Bronchial epithelial cell (primary cell): ENCODE measurements at regions not wholly inside any gene's neighbourhood (a gene's known extent, or its start where the extent isn't known, plus 50 kb on each side); places are given as distances from the start of the nearest gene placed in this dataset.

ENCODE experiments used
- DNase-seq: peaks from one replicate; pipeline ENCODE4 v3.0.0-alpha.2; 2010; ENCODE audit warnings: low read depth
- FAIRE-seq: peaks from 2 replicates; lab custom pipeline; 2011; peaks lifted over from hg19 to GRCh38; lab: Jason Lieb, UNC
- H3K27me3 ChIP-seq: 2 replicates; pipeline ENCODE4 v1.5.1; 2011; ENCODE audit warnings: low read length; ENCODE audit not compliant: control insufficient read depth, insufficient read depth
- H3K36me3 ChIP-seq: 2 replicates; pipeline ENCODE4 v1.5.1; 2011; ENCODE audit warnings: low read length; ENCODE audit not compliant: control insufficient read depth, insufficient read depth
- H3K4me3 ChIP-seq: 2 replicates; pipeline ENCODE4 v1.5.1; 2011; ENCODE audit warnings: mild to moderate bottlenecking, low read depth, low read length, control low read depth
- TF ChIP-seq, protein P1 (sequence below): IDR thresholded peaks from 2 replicates; pipeline ENCODE4 v1.5.1; 2011; ENCODE audit warnings: mild to moderate bottlenecking, moderate library complexity, low read length, control low read depth, inconsistent platforms; ENCODE audit not compliant: insufficient read depth, severe bottlenecking

DNA sequence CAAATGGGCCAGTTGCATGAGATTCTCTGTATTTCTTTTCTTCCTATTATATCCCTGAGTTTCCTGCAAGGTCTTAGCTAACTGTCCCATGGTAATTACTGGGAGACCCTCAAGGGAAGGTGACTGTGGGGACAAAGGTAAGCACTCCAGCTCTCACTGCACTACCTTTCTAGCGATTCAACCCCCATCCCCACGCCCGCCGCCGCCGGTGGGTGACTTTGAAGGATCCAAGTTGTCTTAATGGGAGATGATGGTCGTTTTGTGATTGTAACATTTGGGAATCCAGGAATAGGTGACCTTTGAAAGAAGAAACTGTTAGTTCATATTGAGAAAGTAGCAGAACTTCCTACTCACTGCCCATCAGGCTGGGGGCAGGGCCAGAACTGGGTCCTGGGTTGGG is 265.5 kb downstream of the LRFN2 start:
- FAIRE-seq (no peak), DNase-seq (no peak)
- H3K36me3 ChIP-seq, result no peaks in the 10 kb centered on the region
- no peak overlapping the region for H3K4me3 ChIP-seq
- no peaks in the 10 kb centered on the region for H3K27me3 ChIP-seq
- TF ChIP-seq, protein P1, sequence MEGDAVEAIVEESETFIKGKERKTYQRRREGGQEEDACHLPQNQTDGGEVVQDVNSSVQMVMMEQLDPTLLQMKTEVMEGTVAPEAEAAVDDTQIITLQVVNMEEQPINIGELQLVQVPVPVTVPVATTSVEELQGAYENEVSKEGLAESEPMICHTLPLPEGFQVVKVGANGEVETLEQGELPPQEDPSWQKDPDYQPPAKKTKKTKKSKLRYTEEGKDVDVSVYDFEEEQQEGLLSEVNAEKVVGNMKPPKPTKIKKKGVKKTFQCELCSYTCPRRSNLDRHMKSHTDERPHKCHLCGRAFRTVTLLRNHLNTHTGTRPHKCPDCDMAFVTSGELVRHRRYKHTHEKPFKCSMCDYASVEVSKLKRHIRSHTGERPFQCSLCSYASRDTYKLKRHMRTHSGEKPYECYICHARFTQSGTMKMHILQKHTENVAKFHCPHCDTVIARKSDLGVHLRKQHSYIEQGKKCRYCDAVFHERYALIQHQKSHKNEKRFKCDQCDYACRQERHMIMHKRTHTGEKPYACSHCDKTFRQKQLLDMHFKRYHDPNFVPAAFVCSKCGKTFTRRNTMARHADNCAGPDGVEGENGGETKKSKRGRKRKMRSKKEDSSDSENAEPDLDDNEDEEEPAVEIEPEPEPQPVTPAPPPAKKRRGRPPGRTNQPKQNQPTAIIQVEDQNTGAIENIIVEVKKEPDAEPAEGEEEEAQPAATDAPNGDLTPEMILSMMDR, result no peak

DNA sequence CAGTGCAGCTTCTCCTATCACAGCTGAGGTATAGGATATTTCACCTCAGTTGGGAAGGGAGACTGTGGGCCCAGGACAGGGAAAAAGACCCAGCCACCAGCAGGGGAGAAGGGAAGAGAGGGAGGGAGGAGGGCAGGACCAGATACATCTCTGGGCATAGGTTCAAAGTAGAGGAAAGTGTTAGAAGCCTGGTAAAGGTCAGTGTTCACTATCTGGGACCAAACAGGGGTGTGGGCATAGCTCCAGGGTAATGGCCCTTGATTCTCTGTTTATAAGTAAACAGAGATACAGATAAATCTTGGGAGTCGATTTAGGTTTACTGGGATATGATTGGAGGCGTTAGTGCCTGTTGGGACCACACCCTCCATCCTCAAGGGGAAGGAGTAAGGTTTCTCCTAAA is 266.2 kb downstream of the LRFN2 start:
- no peak for FAIRE-seq
- Histone ChIP-seq H3K4me3 (no peak overlapping the region), H3K36me3 (no peaks in the 10 kb centered on the region), H3K27me3 (no peaks in the 10 kb centered on the region)
- TF ChIP-seq, protein P1, result no peak
- DNase-seq, result no peak

DNA sequence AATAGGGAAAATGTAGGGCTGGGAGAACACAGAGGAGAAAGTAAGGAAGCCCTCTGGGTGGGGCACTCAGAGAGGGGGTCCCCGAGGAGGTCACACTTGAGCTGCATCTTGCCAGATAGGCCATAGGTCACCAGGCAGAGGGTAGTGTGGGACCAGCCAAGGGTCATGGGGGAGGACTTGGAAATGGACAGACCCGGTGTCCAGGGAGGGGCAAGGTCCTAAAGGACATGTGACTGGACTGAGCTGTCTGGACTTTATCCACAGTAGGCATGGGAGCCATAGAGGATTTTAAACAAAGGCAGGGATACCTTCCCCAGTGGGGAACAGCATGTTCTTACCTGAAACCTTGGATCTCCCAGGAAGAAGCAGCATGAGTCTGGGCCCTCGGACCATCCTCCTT is 266.7 kb downstream of the LRFN2 start:
- Histone ChIP-seq H3K4me3 (no peak overlapping the region), H3K27me3 (no peaks in the 10 kb centered on the region), H3K36me3 (no peaks in the 10 kb centered on the region)
- FAIRE-seq, result no peak
- DNase-seq, result no peak
- TF ChIP-seq, protein P1, result no peak

DNA sequence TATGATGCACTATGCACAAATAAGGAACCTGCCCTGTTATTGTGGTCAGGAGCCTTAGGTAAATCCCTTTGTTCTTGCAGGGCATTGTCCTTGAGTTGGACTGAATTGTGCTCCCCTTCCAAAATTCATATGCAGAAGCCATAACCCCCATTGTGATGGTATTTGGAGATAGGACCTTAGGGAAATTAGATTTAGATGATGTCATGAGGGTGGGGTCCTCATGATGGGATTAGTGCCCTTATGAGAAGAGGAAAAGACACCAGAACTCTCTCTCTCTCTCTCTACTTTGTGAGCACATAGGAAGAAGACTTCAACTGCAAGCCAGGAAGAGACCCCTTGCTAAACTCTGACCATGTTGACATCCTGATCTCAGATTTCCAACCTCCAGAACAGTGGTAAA is 268.0 kb downstream of the LRFN2 start:
- Histone ChIP-seq H3K27me3 (no peaks in the 10 kb centered on the region), H3K4me3 (no peak overlapping the region), H3K36me3 (no peaks in the 10 kb centered on the region)
- DNase-seq, result no peak
- TF ChIP-seq, protein P1, result no peak
- FAIRE-seq, result no peak

DNA sequence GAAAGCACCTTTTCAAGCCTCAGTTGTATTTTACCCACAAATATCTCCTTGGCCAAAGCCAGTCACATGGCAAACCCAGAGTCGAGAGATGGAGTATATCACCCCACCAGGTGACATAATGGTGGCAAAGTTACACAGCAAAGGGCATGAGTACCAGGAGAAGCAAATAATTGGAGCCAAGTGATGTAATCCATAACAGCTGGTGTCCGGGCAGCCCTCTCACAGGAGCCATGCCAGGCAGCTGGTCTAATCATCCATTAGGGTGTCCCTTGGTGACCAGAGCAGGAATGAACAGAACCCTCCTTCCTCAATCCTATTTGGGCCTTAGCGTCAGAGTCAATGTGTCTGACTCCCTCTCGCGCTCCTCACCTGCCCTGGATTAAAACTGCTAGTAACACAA is 272.1 kb downstream of the LRFN2 start:
- FAIRE-seq (no peak), DNase-seq (no peak)
- H3K36me3 ChIP-seq, result no peaks in the 10 kb centered on the region
- TF ChIP-seq, protein P1, result no peak
- no peaks in the 10 kb centered on the region for H3K27me3 ChIP-seq
- H3K4me3 ChIP-seq, result no peak overlapping the region

DNA sequence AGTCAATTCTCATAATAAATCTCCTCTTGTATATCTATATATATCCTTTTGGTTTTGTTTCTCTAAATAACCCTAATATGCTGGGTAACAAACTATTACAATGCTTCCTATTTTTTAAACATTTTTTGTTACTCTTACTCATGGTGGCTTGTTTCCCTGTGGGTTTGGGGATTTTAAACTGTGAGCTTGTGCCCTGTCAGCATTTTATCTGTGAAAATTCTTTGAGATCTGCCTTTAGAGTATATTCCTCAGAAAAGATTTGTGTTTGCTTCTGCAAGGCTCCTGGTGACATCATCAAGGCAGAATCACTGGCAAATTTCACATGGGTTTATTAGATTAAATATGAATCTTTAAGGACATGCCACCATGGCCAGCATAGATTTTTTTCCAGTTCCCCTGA is 273.6 kb downstream of the LRFN2 start:
- FAIRE-seq, result no peak
- no peak overlapping the region for H3K4me3 ChIP-seq
- DNase-seq, result no peak
- TF ChIP-seq, protein P1, result no peak
- H3K36me3 ChIP-seq, result no peaks in the 10 kb centered on the region
- no peaks in the 10 kb centered on the region for H3K27me3 ChIP-seq
